Activated CD8-positive, alpha-beta T cell treated with anti-CD3 and anti-CD28 coated beads for 36 hours (primary cell): ENCODE measurements at regions not wholly inside any gene's neighbourhood (a gene's known extent, or its start where the extent isn't known, plus 50 kb on each side); places are given as distances from the start of the nearest gene placed in this dataset.

ENCODE experiments used
- ATAC-seq: fragments of 200-7000 bp; cut with Tn5 transposase; one replicate; pipeline ENCODE4 v1.10.0; 2021; ENCODE audit warnings: mild to moderate bottlenecking, moderate library complexity
- CTCF ChIA-PET: fragments of 350-600 bp; sonication (Branson Sonifier 250); formaldehyde crosslinking; loops from one replicate; lab custom pipeline; 2021; ENCODE audit warnings: antibody characterized with exemption; lab: Charles Lee
- POLR2A ChIA-PET: fragments of 350-600 bp; sonication (Branson Sonifier 250); formaldehyde crosslinking; loops from one replicate; lab custom pipeline; 2021; ENCODE audit warnings: antibody characterized with exemption; lab: Charles Lee
- DNase-seq: peaks from one replicate; pipeline ENCODE4 v3.0.0-alpha.2; 2020
- H3K27ac Mint-ChIP-seq: one replicate; pipeline ENCODE4 v1.8.0; 2021; ENCODE audit warnings: mild to moderate bottlenecking, mixed read lengths
- H3K27me3 Mint-ChIP-seq: one replicate; pipeline ENCODE4 v1.8.0; 2021; ENCODE audit warnings: mixed read lengths
- H3K36me3 Mint-ChIP-seq: one replicate; pipeline ENCODE4 v1.8.0; 2021; ENCODE audit warnings: low read depth, mixed read lengths
- H3K4me1 Mint-ChIP-seq: one replicate; pipeline ENCODE4 v1.8.0; 2021; ENCODE audit warnings: low read depth, mixed read lengths
- H3K4me3 Mint-ChIP-seq: one replicate; pipeline ENCODE4 v1.8.0; 2021; ENCODE audit warnings: mild to moderate bottlenecking, moderate library complexity, mixed read lengths
- H3K9me3 Mint-ChIP-seq: one replicate; pipeline ENCODE4 v1.8.0; 2021; ENCODE audit warnings: mixed read lengths
- CTCF ChIP-seq: fragments of 200-600 bp; IDR thresholded peaks from one replicate; pipeline ENCODE4 v1.8.0; 2022; ENCODE audit warnings: antibody characterized with exemption, mild to moderate bottlenecking
- intact Hi-C: fragments of 100-400 bp; cut with micrococcal nuclease; formaldehyde crosslinking; loops from one replicate; pipeline ENCODE4 v1.10.0; 2022

DNA sequence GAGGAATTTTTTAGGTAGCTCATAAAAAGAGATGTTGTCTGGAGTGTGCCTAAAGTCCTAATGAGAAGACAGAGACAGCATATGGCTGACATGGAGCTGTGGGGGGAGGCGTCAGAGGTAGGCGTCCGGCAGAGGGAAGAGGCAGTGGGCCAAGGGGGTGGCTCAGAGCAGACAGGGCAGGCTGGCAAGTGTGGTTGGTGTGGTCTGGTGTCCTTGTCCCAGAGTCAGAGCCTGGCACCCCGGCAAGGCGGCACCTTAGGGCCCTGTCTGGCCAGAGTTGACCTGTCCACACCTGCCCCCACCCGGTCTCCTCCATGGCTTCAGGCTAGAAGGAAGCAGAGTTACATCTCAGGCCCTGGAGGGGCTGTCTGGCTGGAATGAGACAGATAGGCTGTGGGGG is 220.3 kb upstream of the ZNF32 start:
- POLR2A ChIA-PET, result interaction anchor here (0.7 kb wide), 1 partner anchor 16 kb away, joined by 3 read pairs; no protein-coding TSS in a partner anchor
- H3K27me3 Mint-ChIP-seq, result no peaks in the 10 kb centered on the region
- no peaks in the 10 kb centered on the region for H3K9me3 Mint-ChIP-seq
- intact Hi-C loops, result no loop called here
- H3K4me3 Mint-ChIP-seq, result no peak overlapping the region
- no peak for DNase-seq
- H3K36me3 Mint-ChIP-seq, result no peaks in the 10 kb centered on the region
- CTCF ChIA-PET, result no interaction called here
- TF ChIP-seq CTCF, result no peak
- no peak for ATAC-seq
- no peak overlapping the region for H3K27ac Mint-ChIP-seq
- no peaks in the 10 kb centered on the region for H3K4me1 Mint-ChIP-seq

DNA sequence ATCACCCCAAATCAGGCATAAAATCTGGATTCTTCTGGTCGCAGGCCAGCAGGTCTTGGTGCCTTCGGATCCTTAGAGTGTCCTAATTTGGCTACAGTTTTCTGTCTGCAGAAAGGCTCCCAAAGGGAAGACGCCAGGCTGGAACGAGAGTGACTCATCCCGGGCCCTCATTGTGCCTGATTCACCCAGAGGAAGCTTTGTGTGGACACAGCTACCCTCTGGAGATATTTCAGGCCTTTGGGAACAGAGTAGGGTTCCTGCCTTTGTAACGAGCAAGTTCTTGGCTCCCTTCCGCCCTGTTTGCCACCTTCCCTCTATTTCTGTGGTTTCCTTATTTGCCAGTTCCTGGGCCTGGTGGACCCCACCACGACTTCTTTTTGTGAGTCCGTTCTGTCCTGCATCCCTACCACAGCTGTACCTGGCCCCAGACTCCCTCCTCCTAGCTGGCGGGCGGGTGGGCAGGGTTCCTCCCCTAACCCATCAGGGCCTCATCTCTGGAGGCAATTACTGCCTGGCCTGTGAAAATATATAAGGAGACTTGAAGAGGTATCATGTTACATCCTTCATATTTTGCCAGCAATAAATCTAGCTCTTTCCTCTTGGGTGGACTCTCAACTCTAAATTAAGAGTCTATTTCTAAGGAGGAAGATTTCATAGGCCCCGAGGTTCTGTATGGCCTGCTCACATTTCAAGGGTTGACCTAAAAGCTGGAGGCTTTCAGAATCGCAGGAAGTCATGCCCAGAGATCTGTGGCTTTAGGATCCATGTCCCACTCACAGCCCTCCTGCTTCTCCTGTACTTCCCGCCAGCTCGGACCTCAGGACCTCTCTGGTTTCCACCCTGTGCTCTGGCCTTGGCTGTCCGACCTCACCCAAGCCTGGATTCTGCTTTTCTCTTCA is 219.2 kb upstream of the ZNF32 start:
- no peaks in the 10 kb centered on the region for H3K36me3 Mint-ChIP-seq
- H3K9me3 Mint-ChIP-seq, result no peaks in the 10 kb centered on the region
- H3K4me3 Mint-ChIP-seq, result no peak overlapping the region
- no peaks in the 10 kb centered on the region for H3K27me3 Mint-ChIP-seq
- intact Hi-C loops, result no loop called here
- H3K4me1 Mint-ChIP-seq, result no peaks in the 10 kb centered on the region
- no peak for TF ChIP-seq CTCF
- ATAC-seq, result no peak
- no peak for DNase-seq
- CTCF ChIA-PET, result no interaction called here
- POLR2A ChIA-PET, result no interaction called here
- H3K27ac Mint-ChIP-seq, result no peak overlapping the region

- no peak for ATAC-seq
- ChIA-PET POLR2A (no interaction called here), CTCF (no interaction called here)
- H3K4me3 Mint-ChIP-seq, result no peak overlapping the region
- H3K36me3 Mint-ChIP-seq, result no peaks in the 10 kb centered on the region
- intact Hi-C loops, result no loop called here
- H3K27ac Mint-ChIP-seq, result no peak overlapping the region
- no peaks in the 10 kb centered on the region for H3K27me3 Mint-ChIP-seq
- no peak for TF ChIP-seq CTCF
- H3K4me1 Mint-ChIP-seq, result no peaks in the 10 kb centered on the region
- DNase-seq, result no peak
- no peaks in the 10 kb centered on the region for H3K9me3 Mint-ChIP-seq
Measured at GRCh38 chr10:43867113-43867512, 218.4 kb upstream of the ZNF32 start.

- Mint-ChIP-seq H3K4me3 (no peak overlapping the region), H3K27me3 (no peaks in the 10 kb centered on the region), H3K9me3 (no peaks in the 10 kb centered on the region), H3K27ac (no peak overlapping the region), H3K4me1 (no peaks in the 10 kb centered on the region), H3K36me3 (no peaks in the 10 kb centered on the region)
- TF ChIP-seq CTCF, result no peak
- DNase-seq, result no peak
- ATAC-seq, result no peak
- ChIA-PET POLR2A (no interaction called here), CTCF (no interaction called here)
- intact Hi-C loops, result no loop called here
Measured at GRCh38 chr10:43866712-43867111, 218.0 kb upstream of the ZNF32 start.
